SH-SY5Y (cell line): ENCODE measurements at regions not wholly inside any gene's neighbourhood (a gene's known extent, or its start where the extent isn't known, plus 50 kb on each side); places are given as distances from the start of the nearest gene placed in this dataset.

Experiments
- GATA2 ChIP-seq: IDR thresholded peaks from 2 replicates; pipeline ENCODE4 v1.6.1; 2011; ENCODE audit warnings: mild to moderate bottlenecking, low read depth, low read length
- GATA3 ChIP-seq: IDR thresholded peaks from 2 replicates; pipeline ENCODE4 v1.6.1; 2011; ENCODE audit warnings: low read depth, mild to moderate bottlenecking, low read length, moderate library complexity

DNA sequence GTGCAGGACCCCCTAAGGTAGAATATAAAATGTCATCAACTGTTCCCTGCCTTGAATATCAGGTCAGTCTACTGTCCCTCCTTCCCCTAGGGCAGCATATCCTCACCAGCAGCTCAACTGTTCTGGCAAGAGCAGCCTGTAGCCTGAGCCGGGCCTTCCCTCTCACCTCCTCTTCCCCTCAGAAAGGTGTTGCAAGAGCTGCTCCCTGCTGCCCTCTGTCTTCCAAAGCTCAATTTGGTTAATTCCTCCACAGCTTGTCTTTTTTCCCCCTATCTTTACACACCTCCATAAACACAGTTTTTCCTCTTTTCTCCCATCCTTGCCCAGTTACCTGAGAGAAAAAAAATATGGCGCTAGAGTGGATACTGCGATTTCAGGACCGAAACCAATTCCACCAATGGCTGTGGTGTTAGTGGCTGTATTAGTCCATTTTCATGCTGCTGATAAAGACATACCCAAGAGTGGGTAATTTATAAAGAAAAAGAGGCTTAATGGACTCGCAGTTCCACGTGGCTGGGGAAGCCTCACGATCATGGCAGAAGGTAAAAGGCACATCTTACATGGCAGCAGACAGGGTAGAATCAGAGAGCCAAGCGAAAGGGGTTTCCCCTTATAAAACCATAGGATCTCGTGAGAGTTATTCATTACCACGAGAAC, 184.7 kb downstream of the MREG start:
- no peak for TF ChIP-seq GATA3
- no peak for TF ChIP-seq GATA2

DNA sequence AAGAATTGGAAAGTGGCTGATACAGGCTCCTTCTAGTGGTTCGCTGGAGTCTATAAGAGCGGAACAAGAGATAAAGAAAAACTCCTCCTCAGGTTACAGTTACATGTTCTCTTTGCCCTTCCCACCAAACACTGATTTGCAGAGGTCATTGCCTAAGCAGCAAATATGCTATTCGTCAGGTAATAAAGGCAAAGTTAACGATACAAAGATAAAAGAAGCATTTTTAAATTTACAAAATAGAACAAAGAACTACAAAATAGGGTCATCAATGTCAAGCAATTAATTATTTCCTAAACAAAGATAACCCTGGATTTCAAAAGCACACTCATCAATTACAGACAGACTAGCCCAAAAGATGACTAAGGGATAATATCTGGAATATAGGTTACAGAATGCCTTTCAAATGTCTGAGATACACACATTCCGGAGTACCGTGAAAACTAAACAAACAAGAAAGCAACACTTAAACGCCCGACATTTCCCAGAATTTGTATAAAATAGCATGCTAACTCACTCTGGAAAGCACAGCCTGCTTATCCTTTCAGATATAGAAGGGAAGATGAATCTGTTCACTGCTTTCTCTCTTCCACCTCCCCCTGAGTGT, 186.4 kb downstream of the MREG start:
- TF ChIP-seq GATA3 (no peak), GATA2 (no peak)

DNA sequence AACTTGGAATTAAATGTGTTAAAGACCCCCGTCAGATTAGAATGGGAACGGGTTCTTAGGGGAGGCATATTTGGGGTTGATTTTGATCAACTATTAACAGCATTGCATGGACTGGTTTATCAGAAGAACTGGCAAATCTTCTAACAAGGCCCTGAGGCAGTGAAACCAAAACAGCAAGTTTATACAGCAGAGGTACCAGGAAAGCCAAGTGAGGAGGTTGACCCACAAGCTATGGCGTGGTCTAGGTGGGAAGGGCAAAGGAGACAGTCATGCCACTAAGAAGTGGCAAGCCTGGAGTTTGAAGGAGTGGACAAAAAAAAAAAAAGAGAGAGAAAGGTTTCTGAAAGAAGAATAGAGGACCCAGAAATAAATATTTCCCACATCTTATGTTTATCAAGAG, 187.0 kb downstream of the MREG start:
- no peak for TF ChIP-seq GATA3
- no peak for TF ChIP-seq GATA2

DNA sequence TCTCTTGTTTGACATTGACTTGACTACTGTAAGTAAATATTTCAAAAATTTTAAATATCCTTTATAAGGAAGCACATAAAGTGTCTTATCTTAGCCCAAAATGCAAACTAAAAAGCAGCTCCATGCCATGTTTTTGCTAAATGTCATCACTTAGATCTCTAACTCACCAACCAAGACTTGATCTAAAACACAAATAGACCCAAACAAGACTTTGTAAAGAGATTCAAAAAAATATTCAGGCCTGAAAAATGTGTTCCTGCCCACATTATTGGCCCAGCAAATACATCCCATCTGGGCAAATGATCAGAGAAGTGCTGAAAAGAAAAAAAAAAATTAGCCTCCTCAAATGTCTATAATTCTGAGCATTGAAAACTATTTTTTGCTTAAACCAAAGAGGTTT, 187.6 kb downstream of the MREG start:
- no peak for TF ChIP-seq GATA3

DNA sequence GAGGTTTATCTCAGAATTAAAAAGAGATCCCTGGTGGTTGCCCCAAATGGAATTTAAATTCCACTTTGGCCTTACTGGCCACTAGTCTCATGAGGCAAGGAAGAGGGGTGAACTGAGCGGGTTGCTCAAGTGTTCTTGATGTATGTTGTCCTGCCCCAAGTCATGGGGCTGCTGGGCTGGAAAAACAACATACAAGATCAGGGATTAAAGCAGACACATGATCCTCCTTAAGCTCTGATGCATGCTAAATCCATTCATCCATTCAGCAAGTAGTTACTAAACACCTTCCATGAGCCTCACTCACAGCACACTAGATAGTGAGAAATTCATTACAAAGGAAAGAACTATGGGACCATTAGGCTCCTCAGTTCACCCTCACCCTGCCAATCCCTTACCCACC, 196.3 kb downstream of the MREG start:
- TF ChIP-seq GATA3 (no peak), GATA2 (no peak)

DNA sequence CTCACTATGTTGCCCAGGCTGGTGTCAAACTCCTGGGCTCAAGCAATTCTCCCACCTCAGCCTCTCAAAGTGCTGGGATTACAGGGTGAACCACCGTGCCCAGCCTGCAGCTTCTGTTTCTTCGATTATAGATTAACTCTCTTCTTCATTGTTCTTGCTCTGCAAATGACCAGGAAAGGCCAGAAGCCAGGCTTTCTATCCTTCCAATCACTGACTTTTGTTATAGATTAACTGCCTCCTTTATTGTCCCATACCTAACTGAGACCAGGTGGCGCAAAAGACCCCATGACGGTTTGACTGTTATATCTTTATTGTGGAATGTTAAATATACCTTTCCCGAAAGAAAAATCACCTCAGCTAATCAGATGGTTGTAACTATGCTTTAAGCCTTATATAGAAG, 196.9 kb downstream of the MREG start:
- TF ChIP-seq GATA2 (no peak), GATA3 (no peak)

DNA sequence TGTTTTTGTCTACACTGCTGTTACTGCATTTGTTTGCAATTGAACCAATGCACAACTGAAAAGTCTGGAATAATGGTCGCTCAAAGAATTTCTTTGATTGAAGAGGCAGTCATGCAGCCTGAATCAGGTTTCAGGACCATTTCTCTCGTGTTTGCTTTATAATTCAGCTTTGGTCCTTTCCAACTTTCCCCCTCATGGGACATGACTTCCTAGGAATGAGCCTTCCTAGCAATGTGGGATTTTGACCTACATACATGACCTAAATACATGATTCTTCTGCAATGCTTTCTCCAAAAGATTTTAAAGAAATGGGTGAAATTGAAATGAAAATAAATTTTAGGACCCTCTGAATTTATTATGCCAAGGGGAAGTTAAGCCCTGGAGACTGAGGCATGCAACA, 197.4 kb downstream of the MREG start:
- TF ChIP-seq GATA2: no peak
- TF ChIP-seq GATA3: no peak

DNA sequence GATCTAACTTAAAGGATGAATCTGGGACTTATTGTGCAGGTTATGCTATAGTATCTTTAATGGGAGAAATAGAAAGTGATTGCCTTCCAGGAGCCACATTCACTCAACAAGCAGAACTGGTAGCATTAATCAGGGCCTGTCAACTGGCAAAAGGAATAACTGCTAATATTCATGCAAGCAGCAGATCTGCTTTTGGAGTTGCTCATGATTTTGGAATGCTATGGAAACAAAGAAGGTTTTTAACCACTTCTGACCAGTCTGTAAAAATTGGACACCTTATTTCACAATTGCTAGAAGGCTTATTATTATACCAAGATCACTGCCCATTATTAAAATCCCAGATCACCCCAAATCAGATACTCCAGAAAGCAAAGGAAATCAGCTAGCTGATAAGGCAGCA, 200.4 kb downstream of the MREG start:
- TF ChIP-seq GATA2 (no peak), GATA3 (no peak)

DNA sequence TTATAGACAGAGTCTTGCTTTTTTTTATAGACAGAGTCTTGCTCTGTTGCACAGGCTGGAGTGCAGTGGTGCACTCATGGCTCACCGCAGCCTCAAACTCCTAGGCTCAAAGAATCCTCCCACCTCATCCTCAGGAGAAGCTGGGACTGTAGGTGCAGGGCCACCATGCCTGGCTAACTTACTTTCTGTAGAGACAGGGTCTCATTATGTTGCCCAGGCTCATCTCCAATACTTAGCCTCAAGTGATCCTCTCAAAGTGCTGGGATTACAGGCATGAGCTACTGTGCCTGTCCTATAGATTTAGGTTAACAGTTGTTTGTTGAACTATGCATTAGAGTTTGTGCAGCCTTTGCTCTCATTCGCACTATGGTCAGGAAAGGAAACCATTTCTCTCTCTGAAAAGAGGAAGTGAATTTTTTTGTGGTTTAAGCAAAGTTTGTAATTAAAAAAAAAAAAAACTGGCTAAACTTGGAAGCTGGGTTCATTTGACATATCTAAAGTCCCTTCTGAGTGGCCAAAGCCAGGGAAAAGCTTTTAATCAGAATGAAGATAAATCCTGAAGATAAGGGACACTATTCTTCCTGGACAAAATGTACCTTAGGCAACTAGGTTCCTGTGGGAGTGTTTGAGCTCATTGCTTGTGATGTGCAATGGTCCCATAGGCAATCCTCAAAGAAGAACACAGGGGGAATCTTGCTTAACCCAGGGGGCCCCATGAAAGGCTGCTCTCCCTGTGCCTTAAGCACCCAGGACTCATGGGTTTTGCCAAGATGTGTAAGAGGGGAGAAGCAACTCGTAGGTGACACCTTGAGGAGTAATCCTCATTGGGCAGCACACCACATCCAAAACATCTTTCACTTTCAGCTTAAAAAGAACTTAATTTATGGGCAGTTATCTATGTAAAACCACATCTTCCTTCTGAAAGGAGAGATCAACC, 201.7 kb downstream of the MREG start:
- TF ChIP-seq GATA2: no peak

DNA sequence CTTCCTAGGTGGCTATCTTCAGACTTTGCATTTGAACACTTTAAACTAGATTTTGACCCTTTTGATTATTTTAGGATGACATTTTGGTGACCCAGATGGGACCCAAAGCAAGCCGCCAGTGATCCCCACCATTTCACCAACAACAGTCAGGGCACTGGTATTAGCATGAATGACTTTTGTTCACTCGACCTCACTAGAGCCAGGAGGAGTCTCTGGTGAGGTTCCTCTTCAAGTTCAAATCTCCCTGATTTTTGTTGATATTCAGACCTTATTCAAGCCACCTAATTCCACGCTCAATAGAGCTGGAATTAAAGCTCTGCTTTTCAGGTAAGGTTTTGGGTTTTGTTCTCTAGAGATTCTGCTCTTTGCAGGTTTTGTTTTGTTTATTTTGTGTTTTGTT, 202.3 kb downstream of the MREG start:
- TF ChIP-seq GATA3: no peak
- TF ChIP-seq GATA2: no peak

DNA sequence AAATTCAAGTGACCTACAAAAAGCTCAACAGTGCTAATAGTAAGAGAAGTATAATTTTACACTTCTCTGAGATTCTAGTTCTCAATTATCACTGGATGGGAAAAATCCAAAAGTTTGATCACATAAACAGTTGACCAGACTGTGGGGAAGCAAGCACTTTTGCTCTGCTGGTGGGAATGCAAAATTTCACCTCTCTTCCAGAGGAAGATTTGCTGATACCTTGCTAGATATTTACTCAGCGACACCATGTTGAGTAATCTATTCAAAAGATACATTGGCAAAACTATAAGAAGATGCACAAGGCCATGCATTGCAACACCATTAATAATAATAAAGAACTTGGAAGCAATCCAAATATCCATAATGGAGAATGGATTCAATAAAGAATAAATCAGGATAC, 204.4 kb downstream of the MREG start:
- TF ChIP-seq GATA3 (no peak), GATA2 (no peak)

DNA sequence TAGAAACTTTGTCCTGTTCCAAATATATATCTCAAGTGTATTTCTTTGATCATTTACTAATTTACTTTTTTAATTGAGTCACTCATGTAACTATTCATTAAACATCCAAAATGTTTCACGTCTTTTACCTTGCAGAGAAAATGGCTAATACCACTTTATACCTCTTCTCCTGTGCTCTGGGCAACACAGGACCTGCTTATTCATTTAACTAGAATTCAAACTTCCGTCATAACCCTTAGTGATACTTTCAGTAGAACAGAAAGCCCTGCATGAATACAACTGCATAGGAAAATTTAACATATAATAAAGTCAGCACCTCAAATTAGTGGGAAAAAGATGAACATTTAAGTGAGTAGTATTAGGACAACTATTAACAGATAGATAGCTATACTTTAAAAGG, 205.2 kb downstream of the MREG start:
- no peak for TF ChIP-seq GATA2
- TF ChIP-seq GATA3: no peak

DNA sequence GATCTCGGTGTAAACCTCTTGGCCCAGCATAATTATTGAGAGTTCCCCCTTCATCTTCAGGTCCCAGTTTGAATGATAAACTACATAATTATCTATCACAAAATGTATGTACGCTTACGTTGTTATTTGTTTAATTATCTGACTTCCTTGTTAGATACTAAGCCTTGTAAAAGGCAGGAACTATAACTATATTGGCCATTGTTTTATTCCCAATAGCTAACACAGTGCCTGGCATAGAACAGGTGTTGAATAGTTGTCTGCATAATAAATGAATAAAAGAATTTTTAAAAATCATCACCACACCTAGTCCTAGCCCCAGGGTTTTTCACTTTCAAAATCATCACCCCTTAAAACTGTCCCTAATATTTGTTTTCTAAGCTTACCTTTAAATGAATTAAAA, 207.9 kb downstream of the MREG start:
- no peak for TF ChIP-seq GATA2
- no peak for TF ChIP-seq GATA3

DNA sequence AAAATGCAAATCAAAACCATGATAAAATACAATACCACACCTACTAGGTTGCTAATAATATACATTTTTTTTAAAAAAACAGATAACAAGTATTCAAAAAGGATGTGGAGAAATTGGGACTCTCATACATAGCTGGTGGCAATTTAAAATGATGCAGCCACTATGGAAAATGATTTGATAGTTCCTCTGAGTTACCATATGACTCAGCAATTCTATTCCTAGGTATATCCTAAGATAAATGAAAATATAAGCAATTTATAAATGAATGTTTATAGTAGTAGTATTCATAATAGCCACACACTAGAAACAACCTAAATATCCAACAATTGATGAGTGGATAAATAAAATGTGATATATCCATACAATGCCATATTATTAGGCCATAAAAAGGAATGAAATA, 210.2 kb downstream of the MREG start:
- TF ChIP-seq GATA3 (no peak), GATA2 (no peak)

DNA sequence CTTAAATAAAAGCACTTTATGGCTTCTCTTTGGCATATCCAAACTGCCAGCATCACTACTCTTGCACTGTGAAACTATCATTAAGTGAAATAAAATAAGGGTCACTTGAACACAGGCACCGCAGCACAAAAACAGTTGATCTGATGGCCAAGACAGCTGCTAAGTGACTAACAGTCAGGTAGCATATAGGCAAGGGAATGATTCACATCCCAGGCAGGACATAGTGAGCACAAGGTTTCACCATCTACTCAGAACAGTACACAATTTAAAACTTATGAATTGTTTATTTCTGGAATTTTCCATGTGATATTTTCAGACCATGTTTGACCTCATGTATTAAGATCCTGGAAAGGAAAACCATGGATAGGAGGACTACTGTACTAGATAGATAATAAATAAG, 214.2 kb downstream of the MREG start:
- TF ChIP-seq GATA3: no peak
- no peak for TF ChIP-seq GATA2

DNA sequence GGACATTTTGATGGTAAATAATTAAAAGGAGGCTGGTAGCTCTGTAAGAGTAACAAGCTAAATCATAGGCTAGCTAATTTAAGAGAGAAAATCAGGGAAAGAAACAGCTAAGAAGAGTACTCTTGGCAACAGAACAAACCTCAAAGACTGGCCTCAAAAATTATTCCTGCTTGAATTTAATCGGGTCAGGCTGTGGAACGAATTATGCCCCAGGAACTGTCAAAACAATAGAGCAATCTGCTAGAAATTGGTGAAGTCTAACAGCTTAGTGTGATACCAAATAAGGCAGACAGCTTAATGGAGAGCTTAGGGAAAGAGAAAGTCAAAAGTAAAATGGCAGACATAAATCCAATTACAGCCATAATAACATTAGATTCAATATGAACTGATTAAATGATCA, 215.7 kb downstream of the MREG start:
- TF ChIP-seq GATA2 (no peak), GATA3 (no peak)
